ENCODE measurements at regions not wholly inside any gene's neighbourhood (a gene's known extent, or its start where the extent isn't known, plus 50 kb on each side); places are given as distances from the start of the nearest gene placed in this dataset.

GRCh38 chr11:37843603-37844002 lies 1245.6 kb upstream of the RAG2 start:
- TF ChIP-seq CTCF (IDR thresholded peaks at IDR 0.05), result no peak
- TF ChIP-seq TCF7L2 (IDR thresholded peaks at IDR 0.05; ENCODE audit: low read depth, low read length), result no peak
- no peak for TF ChIP-seq POLR2AphosphoS5 (IDR thresholded peaks at IDR 0.05; ENCODE audit: low read depth, low read length)

Measured in Panc1 (cell line).